ENCODE measurements at regions not wholly inside any gene's neighbourhood (a gene's known extent, or its start where the extent isn't known, plus 50 kb on each side); places are given as distances from the start of the nearest gene placed in this dataset.
A peak's percentile ranks its signal among the peaks of the same experiment; 100 is the strongest.

DNA sequence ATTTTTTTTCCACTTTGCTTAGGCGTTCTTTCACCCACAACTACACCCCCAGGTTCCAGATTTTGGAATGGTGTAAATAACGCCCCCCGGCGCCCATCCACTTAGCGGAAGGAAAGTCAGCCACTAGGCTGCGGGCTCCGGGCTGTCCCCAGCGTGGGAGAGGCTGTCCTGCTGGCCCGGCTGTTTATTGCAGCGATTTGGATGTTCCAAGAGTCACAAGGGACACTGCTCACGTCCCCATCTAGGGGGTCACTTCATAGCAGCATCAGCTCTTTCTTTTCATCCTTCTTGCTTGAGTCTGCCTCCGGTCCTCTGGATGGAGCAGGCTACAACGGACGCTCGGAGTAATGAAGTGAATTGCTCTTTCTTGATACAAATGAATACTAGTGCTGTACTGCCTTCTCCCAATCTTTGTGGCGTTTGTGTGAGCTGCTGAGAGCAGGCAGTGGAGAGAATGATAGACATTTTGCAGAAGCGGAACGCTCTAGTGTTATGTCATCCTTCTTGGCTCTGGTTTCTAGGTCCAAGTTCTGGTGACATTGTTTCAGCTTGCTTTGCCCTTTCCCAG lies 50.7 kb upstream of the PAIP2B start:
- DNase-seq (ENCODE audit: low spot score, unreplicated experiment), result peak; percentile 32
- TF ChIP-seq, protein P1, sequence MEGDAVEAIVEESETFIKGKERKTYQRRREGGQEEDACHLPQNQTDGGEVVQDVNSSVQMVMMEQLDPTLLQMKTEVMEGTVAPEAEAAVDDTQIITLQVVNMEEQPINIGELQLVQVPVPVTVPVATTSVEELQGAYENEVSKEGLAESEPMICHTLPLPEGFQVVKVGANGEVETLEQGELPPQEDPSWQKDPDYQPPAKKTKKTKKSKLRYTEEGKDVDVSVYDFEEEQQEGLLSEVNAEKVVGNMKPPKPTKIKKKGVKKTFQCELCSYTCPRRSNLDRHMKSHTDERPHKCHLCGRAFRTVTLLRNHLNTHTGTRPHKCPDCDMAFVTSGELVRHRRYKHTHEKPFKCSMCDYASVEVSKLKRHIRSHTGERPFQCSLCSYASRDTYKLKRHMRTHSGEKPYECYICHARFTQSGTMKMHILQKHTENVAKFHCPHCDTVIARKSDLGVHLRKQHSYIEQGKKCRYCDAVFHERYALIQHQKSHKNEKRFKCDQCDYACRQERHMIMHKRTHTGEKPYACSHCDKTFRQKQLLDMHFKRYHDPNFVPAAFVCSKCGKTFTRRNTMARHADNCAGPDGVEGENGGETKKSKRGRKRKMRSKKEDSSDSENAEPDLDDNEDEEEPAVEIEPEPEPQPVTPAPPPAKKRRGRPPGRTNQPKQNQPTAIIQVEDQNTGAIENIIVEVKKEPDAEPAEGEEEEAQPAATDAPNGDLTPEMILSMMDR (IDR thresholded peaks at IDR 0.05; ENCODE audit: unreplicated experiment), result peak; percentile 51
- H3K4me3 Mint-ChIP-seq (ENCODE audit: low read depth), result peak overlapping the region; percentile 62
- peaks cover 83% of the 10 kb centered on the region for H3K27me3 Mint-ChIP-seq
- peaks cover 4% of the 10 kb centered on the region for H3K4me1 Mint-ChIP-seq (ENCODE audit: low read depth)
- H3K27ac Mint-ChIP-seq, result no peak overlapping the region
- peaks cover 11% of the 10 kb centered on the region for H3K9me3 Mint-ChIP-seq (ENCODE audit: low read depth)
- peaks cover 2% of the 10 kb centered on the region for H3K36me3 Mint-ChIP-seq (ENCODE audit: insufficient read depth)

DNA sequence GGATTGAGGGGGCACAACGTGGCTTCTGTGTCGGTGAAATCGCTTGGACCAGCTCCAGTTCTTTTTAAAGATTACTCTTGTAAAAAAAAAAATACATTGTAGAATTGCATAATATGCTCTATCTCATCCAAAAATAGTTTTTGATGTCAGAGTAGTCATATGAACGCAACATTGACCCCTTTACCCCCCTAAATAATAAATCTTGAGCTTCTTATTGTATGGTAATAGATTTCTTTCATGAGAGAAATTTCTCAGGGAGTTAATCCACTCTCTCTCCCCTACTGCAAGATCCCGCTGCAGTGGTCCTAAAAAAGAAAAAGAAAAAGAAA lies 50.2 kb upstream of the PAIP2B start:
- Mint-ChIP-seq H3K27ac (no peak overlapping the region), H3K4me3 (ENCODE audit: low read depth) (peak overlapping the region; percentile 62), H3K9me3 (ENCODE audit: low read depth) (peaks cover 13% of the 10 kb centered on the region), H3K27me3 (peaks cover 88% of the 10 kb centered on the region), H3K36me3 (ENCODE audit: insufficient read depth) (peaks cover 2% of the 10 kb centered on the region), H3K4me1 (ENCODE audit: low read depth) (peaks cover 4% of the 10 kb centered on the region)
- DNase-seq (ENCODE audit: low spot score, unreplicated experiment), result no peak
- TF ChIP-seq, protein P1 (IDR thresholded peaks at IDR 0.05; ENCODE audit: unreplicated experiment), result no peak

DNA sequence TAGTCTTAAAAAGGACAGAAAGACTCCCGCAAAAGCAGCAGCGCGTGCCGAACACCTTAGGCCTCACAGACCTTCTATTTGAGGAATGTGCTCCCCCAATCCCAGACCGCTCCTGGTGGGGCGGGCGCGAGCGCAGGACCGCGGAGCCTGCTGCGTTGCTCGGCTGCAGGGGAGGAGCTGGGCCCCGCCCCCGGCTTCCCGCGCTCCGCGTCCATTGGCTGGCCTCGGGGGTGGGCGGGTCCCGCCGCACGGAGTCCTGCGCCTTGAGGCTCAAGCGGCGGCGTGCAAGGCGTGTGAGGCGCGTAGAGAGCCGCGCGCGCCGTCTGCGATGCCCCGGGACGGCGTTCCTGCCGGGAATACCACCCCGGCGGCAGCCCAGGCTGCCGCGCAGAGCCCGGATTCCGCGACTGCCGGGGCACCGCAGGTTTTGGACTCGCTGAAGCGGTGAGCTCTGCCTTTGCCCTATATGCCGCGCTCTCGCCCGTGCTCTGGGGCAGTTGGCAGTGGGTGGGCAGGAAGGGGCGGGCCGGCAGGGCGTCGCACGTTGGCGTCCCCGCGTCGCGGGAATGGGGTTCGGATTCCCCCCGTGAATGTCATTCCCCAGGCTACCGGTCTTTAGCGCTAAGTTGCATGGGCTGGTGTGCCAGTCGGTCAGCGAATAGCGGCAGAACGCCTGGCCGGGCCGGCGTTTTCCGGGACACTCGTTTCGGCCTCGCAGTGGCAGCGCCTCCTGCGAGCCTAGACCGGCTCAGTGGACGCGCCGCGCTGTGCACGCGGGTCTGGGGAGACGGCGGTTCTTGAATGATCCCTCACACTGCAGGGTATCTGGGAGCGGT lies 49.6 kb upstream of the PAIP2B start:
- Mint-ChIP-seq H3K27me3 (peaks cover 88% of the 10 kb centered on the region), H3K27ac (peak overlapping the region; percentile 53), H3K4me3 (ENCODE audit: low read depth) (peak overlapping the region; percentile 62), H3K36me3 (ENCODE audit: insufficient read depth) (peaks cover 2% of the 10 kb centered on the region), H3K9me3 (ENCODE audit: low read depth) (peaks cover 13% of the 10 kb centered on the region), H3K4me1 (ENCODE audit: low read depth) (peaks cover 4% of the 10 kb centered on the region)
- TF ChIP-seq, protein P1 (IDR thresholded peaks at IDR 0.05; ENCODE audit: unreplicated experiment), result no peak
- peak; percentile 83 for DNase-seq (ENCODE audit: low spot score, unreplicated experiment)

All from progenitor cell of endocrine pancreas (in vitro differentiated cells).